GM12878 (cell line): ENCODE measurements at regions not wholly inside any gene's neighbourhood (a gene's known extent, or its start where the extent isn't known, plus 50 kb on each side); places are given as distances from the start of the nearest gene placed in this dataset.

Source experiments
- ATAC-seq: fragments of 200-7000 bp; cut with Tn5 transposase; 3 replicates; pipeline ENCODE4 v1.9.1; 2020; ENCODE audit warnings: mild to moderate bottlenecking, moderate library complexity
- BruUV-seq: library from RNA; stranded (reverse); fragments of 400-500 nt; replicated peaks from 2 replicates; lab custom pipeline; 2021; lab: Mats Ljungman, UMichigan
- CTCF ChIA-PET: fragments of 300-600 bp; sonication (Branson Sonifier 250); formaldehyde crosslinking; extraction: SDS; loops from one replicate; lab custom pipeline; 2021; ENCODE audit warnings: inconsistent platforms; lab: Yijun Ruan, JAX
- POLR2A ChIA-PET: fragments of 350-600 bp; formaldehyde crosslinking; extraction: SDS; loops from one replicate; lab custom pipeline; 2021; ENCODE audit warnings: inconsistent platforms; lab: Charles Lee
- RAD21 ChIA-PET: fragments of 300-600 bp; sonication (Branson Sonifier 250); formaldehyde crosslinking; loops from one replicate; lab custom pipeline; 2023; ENCODE audit warnings: antibody characterized with exemption; ENCODE audit not compliant: unreplicated experiment; lab: Charles Lee
- SMC1A ChIA-PET: fragments of 300-600 bp; sonication (Branson Sonifier 250); formaldehyde crosslinking; loops from one replicate; lab custom pipeline; 2023; ENCODE audit not compliant: unreplicated experiment, uncharacterized antibody; lab: Charles Lee
- DNase-seq: peaks from one replicate; pipeline ENCODE4 v3.0.0-alpha.2; 2011; ENCODE audit warnings: low read depth, low spot score
- FAIRE-seq: peaks from 3 replicates; lab custom pipeline; 2011; peaks lifted over from hg19 to GRCh38; lab: Jason Lieb, UNC
- H2AFZ ChIP-seq: 2 replicates; pipeline ENCODE4 v1.6.0; 2011; ENCODE audit warnings: low read depth, low read length, control low read depth; ENCODE audit not compliant: control insufficient read depth
- H3K27ac ChIP-seq: 2 replicates; pipeline ENCODE4 v1.5.1; 2011; ENCODE audit warnings: control low read depth; ENCODE audit not compliant: control insufficient read depth, insufficient read depth
- H3K27me3 ChIP-seq, 2 experiments: replicated peaks in 1 of 2; 2 replicates each; pipeline versions ENCODE4 v1.6.0 to v1.6.1; 2011; ENCODE audit warnings: low read length in 1 of 2; ENCODE audit not compliant: control insufficient read depth in 2 of 2, insufficient read depth in 2 of 2
- H3K36me3 ChIP-seq, 2 experiments: 2 replicates each; pipeline ENCODE4 v1.5.1; 2011; ENCODE audit warnings: low read length in 1 of 2; ENCODE audit not compliant: control insufficient read depth in 2 of 2, insufficient read depth in 2 of 2
- H3K4me1 ChIP-seq: 2 replicates; pipeline ENCODE4 v1.6.1; 2011; ENCODE audit warnings: mild to moderate bottlenecking, low read length, moderate library complexity, mixed read lengths; ENCODE audit not compliant: control insufficient read depth, insufficient read depth
- H3K4me2 ChIP-seq: 2 replicates; pipeline ENCODE4 v1.6.0; 2011; ENCODE audit warnings: control low read depth; ENCODE audit not compliant: control insufficient read depth, insufficient read depth
- H3K4me3 ChIP-seq: fragments of 200-600 bp; sonication (generic); 2 replicates; pipeline ENCODE4 v1.5.1; 2016
- H3K79me2 ChIP-seq: 2 replicates; pipeline ENCODE4 v1.6.0; 2011; ENCODE audit warnings: low read length; ENCODE audit not compliant: control insufficient read depth, insufficient read depth
- H3K9ac ChIP-seq: 2 replicates; pipeline ENCODE4 v1.8.0; 2011; ENCODE audit warnings: low read length, control low read depth, mixed read lengths; ENCODE audit not compliant: control insufficient read depth, insufficient read depth
- H3K9me3 ChIP-seq: replicated peaks from 3 replicates; pipeline ENCODE4 v1.5.1; 2011; ENCODE audit warnings: mild to moderate bottlenecking, low read length; ENCODE audit not compliant: control insufficient read depth, insufficient read depth
- H4K20me1 ChIP-seq: 2 replicates; pipeline ENCODE4 v1.6.0; 2011; ENCODE audit not compliant: control insufficient read depth, insufficient read depth
- BCL11A ChIP-seq: IDR thresholded peaks from 2 replicates; pipeline ENCODE4 v1.6.1; 2011; ENCODE audit warnings: low read depth, low read length
- CREB1 ChIP-seq: IDR thresholded peaks from 2 replicates; pipeline ENCODE4 v1.6.1; 2012; ENCODE audit warnings: low read depth, mild to moderate bottlenecking, inconsistent platforms
- DPF2 ChIP-seq: fragments of 450-650 bp; IDR thresholded peaks from 2 replicates; pipeline ENCODE4 v1.6.1; 2017; ENCODE audit warnings: mild to moderate bottlenecking
- EED ChIP-seq: sonication (generic); IDR thresholded peaks from 2 replicates; pipeline ENCODE4 v1.6.1; 2016; ENCODE audit warnings: antibody characterized with exemption, low read depth
- ESRRA ChIP-seq: IDR thresholded peaks from 2 replicates; pipeline ENCODE4 v1.6.1; 2012; ENCODE audit warnings: mild to moderate bottlenecking, low read length, improper control_type of control experiment
- IKZF1 ChIP-seq: fragments of 450-650 bp; conservative IDR thresholded peaks from 2 replicates; pipeline ENCODE4 v1.6.1; 2017; ENCODE audit warnings: antibody characterized with exemption, mild to moderate bottlenecking
- IRF4 ChIP-seq: IDR thresholded peaks from 2 replicates; pipeline ENCODE4 v1.6.1; 2011; ENCODE audit warnings: low read depth, low read length
- KLF5 ChIP-seq: fragments of 450-650 bp; IDR thresholded peaks from 2 replicates; pipeline ENCODE4 v1.6.1; 2014; ENCODE audit warnings: mild to moderate bottlenecking; ENCODE audit not compliant: partially characterized antibody
- LARP7 ChIP-seq: fragments of 450-650 bp; IDR thresholded peaks from 2 replicates; pipeline ENCODE4 v1.6.1; 2017; ENCODE audit warnings: mild to moderate bottlenecking
- MYB ChIP-seq: fragments of 150-350 bp; IDR thresholded peaks from 2 replicates; pipeline ENCODE4 v1.6.1; 2014; ENCODE audit warnings: mild to moderate bottlenecking, low read depth, low read length, borderline replicate concordance
- PKNOX1 ChIP-seq: fragments of 450-650 bp; IDR thresholded peaks from 2 replicates; pipeline ENCODE4 v1.6.1; 2016; ENCODE audit warnings: mild to moderate bottlenecking
- POU2F2 ChIP-seq: IDR thresholded peaks from 3 replicates; pipeline ENCODE4 v1.6.1; 2011; ENCODE audit warnings: low read depth, mild to moderate bottlenecking, low read length, borderline replicate concordance
- RFX5 ChIP-seq: IDR thresholded peaks from 2 replicates; pipeline ENCODE4 v1.6.1; 2011; ENCODE audit warnings: low read depth, low read length, improper control_type of control experiment
- SREBF1 ChIP-seq: IDR thresholded peaks from 2 replicates; pipeline ENCODE4 v1.6.1; 2012; ENCODE audit warnings: mild to moderate bottlenecking, low read length
- WRNIP1 ChIP-seq: IDR thresholded peaks from 2 replicates; pipeline ENCODE4 v1.6.1; 2011; ENCODE audit warnings: low read depth, low read length, improper control_type of control experiment, borderline replicate concordance
- WGBS: methylation state at CpG from one replicate; pipeline ENCODE4 v1.1.6; 2016; ENCODE audit warnings: low lambda C conversion rate; ENCODE audit not compliant: insufficient replicate concordance, insufficient coverage; ENCODE audit errors: missing lambda C conversion rate; 5-methylcytosine and 5-hydroxymethylcytosine counted together
- in situ Hi-C: fragments of 300-500 bp; cut with MboI; formaldehyde crosslinking; loops from 9 replicates; pipeline ENCODE4 v1.14.3; 2018; ENCODE audit warnings: mixed read lengths
- intact Hi-C: fragments of 100-400 bp; cut with micrococcal nuclease; formaldehyde crosslinking; loops from one replicate; pipeline ENCODE4 v1.14.2; 2022; ENCODE audit not compliant: unreplicated experiment
- TF ChIP-seq, protein P1 (sequence below): fragments of 450-650 bp; IDR thresholded peaks from 2 replicates; pipeline ENCODE4 v1.6.1; 2017; ENCODE audit warnings: mild to moderate bottlenecking
- TF ChIP-seq, protein P2 (sequence below): IDR thresholded peaks from 2 replicates; pipeline ENCODE4 v1.6.1; 2012; ENCODE audit warnings: improper control_type of control experiment, low read depth, low read length; ENCODE audit not compliant: insufficient replicate concordance

GRCh38 chr1:48049823-48050535 is 52.8 kb upstream of the TRABD2B start:
- in situ Hi-C loops, result no loop called here
- H3K4me2 ChIP-seq, result no peak overlapping the region
- no peak for TF ChIP-seq ESRRA
- no peak for TF ChIP-seq IRF4
- TF ChIP-seq SREBF1, result no peak
- no peak for TF ChIP-seq MYB
- TF ChIP-seq LARP7, result no peak
- TF ChIP-seq, protein P1, sequence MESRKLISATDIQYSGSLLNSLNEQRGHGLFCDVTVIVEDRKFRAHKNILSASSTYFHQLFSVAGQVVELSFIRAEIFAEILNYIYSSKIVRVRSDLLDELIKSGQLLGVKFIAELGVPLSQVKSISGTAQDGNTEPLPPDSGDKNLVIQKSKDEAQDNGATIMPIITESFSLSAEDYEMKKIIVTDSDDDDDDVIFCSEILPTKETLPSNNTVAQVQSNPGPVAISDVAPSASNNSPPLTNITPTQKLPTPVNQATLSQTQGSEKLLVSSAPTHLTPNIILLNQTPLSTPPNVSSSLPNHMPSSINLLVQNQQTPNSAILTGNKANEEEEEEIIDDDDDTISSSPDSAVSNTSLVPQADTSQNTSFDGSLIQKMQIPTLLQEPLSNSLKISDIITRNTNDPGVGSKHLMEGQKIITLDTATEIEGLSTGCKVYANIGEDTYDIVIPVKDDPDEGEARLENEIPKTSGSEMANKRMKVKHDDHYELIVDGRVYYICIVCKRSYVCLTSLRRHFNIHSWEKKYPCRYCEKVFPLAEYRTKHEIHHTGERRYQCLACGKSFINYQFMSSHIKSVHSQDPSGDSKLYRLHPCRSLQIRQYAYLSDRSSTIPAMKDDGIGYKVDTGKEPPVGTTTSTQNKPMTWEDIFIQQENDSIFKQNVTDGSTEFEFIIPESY, result no peak
- no peak for TF ChIP-seq KLF5
- TF ChIP-seq, protein P2, sequence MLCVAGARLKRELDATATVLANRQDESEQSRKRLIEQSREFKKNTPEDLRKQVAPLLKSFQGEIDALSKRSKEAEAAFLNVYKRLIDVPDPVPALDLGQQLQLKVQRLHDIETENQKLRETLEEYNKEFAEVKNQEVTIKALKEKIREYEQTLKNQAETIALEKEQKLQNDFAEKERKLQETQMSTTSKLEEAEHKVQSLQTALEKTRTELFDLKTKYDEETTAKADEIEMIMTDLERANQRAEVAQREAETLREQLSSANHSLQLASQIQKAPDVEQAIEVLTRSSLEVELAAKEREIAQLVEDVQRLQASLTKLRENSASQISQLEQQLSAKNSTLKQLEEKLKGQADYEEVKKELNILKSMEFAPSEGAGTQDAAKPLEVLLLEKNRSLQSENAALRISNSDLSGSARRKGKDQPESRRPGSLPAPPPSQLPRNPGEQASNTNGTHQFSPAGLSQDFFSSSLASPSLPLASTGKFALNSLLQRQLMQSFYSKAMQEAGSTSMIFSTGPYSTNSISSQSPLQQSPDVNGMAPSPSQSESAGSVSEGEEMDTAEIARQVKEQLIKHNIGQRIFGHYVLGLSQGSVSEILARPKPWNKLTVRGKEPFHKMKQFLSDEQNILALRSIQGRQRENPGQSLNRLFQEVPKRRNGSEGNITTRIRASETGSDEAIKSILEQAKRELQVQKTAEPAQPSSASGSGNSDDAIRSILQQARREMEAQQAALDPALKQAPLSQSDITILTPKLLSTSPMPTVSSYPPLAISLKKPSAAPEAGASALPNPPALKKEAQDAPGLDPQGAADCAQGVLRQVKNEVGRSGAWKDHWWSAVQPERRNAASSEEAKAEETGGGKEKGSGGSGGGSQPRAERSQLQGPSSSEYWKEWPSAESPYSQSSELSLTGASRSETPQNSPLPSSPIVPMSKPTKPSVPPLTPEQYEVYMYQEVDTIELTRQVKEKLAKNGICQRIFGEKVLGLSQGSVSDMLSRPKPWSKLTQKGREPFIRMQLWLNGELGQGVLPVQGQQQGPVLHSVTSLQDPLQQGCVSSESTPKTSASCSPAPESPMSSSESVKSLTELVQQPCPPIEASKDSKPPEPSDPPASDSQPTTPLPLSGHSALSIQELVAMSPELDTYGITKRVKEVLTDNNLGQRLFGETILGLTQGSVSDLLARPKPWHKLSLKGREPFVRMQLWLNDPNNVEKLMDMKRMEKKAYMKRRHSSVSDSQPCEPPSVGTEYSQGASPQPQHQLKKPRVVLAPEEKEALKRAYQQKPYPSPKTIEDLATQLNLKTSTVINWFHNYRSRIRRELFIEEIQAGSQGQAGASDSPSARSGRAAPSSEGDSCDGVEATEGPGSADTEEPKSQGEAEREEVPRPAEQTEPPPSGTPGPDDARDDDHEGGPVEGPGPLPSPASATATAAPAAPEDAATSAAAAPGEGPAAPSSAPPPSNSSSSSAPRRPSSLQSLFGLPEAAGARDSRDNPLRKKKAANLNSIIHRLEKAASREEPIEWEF, result no peak
- TF ChIP-seq BCL11A, result no peak
- no peak for TF ChIP-seq PKNOX1
- no peak for TF ChIP-seq POU2F2
- TF ChIP-seq RFX5, result no peak
- no peak for TF ChIP-seq CREB1
- no peak for TF ChIP-seq IKZF1
- TF ChIP-seq DPF2, result no peak
- TF ChIP-seq WRNIP1, result no peak
- no peak for TF ChIP-seq EED

More at GRCh38 chr1:48049823-48050535, 52.8 kb upstream of the TRABD2B start:
- no peaks in the 10 kb centered on the region for H3K36me3 ChIP-seq
- H3K27ac ChIP-seq, result no peak overlapping the region
- no TSS peak for BruUV-seq
- intact Hi-C loops, result no loop called here
- ChIA-PET POLR2A (no interaction called here), SMC1A (interaction anchor here (1.4 kb wide), 1 partner anchor 167 kb away, joined by 3 read pairs; no protein-coding TSS in a partner anchor), CTCF (interaction anchor here (1.0 to 1.6 kb wide), 2 partner anchors 10 to 51 kb away, joined by 4 read pairs; no protein-coding TSS in a partner anchor), RAD21 (no interaction called here)
- no peaks in the 10 kb centered on the region for H3K79me2 ChIP-seq
- peaks cover 3 to 4% of the 10 kb centered on the region in 2 experiments for H3K27me3 ChIP-seq
- DNase-seq (no peak), ATAC-seq (no peak), FAIRE-seq (no peak)
- 6% methylated on average over 8 of the region's 8 CpGs for WGBS
- H3K4me1 ChIP-seq, result no peaks in the 10 kb centered on the region
- H3K4me3 ChIP-seq, result no peak overlapping the region
- no peaks in the 10 kb centered on the region for H4K20me1 ChIP-seq
- no peak overlapping the region for H2AFZ ChIP-seq
- H3K9me3 ChIP-seq, result no peaks in the 10 kb centered on the region
- no peak overlapping the region for H3K9ac ChIP-seq
